Activated T-helper 1 cell treated with anti-CD3 and anti-CD28 coated beads, Interleukin-2, amount 50 U/mL, for 16 hours (primary cell): ENCODE measurements at regions not wholly inside any gene's neighbourhood (a gene's known extent, or its start where the extent isn't known, plus 50 kb on each side); places are given as distances from the start of the nearest gene placed in this dataset.

Source experiments
- DNase-seq, 2 donors: peaks; one replicate each; pipeline ENCODE4 v3.0.0-alpha.2; 2020; ENCODE audit warnings: low read depth in 1 of 2, low spot score in 1 of 2

GRCh38 chr2:226057914-226058313, 658.4 kb downstream of the NYAP2 start:
- no peak for DNase-seq

GRCh38 chr2:226057365-226057764, 657.9 kb downstream of the NYAP2 start:
- no peak for DNase-seq

- DNase-seq, result no peak
Measured at GRCh38 chr2:226052772-226053416, 653.4 kb downstream of the NYAP2 start.

- no peak for DNase-seq
Measured at GRCh38 chr2:226050822-226051221, 651.3 kb downstream of the NYAP2 start.

- DNase-seq, result no peak
Measured at GRCh38 chr2:226048611-226049010, 649.1 kb downstream of the NYAP2 start.

- no peak for DNase-seq
Measured at GRCh38 chr2:226045080-226045479, 645.6 kb downstream of the NYAP2 start.

- DNase-seq, result no peak
Measured at GRCh38 chr2:226040344-226040900, 640.9 kb downstream of the NYAP2 start.

- no peak for DNase-seq
Measured at GRCh38 chr2:226037526-226037925, 638.0 kb downstream of the NYAP2 start.

- DNase-seq, result no peak
Measured at GRCh38 chr2:226031647-226032501, 632.4 kb downstream of the NYAP2 start.

- no peak for DNase-seq
Measured at GRCh38 chr2:226030788-226031646, 631.5 kb downstream of the NYAP2 start.

- DNase-seq, result no peak
Measured at GRCh38 chr2:226030369-226030768, 630.9 kb downstream of the NYAP2 start.

GRCh38 chr2:226023946-226024345, 624.4 kb downstream of the NYAP2 start:
- DNase-seq, result no peak

- DNase-seq, result no peak
Measured at GRCh38 chr2:226023383-226023782, 623.9 kb downstream of the NYAP2 start.

GRCh38 chr2:226020956-226021355, 621.4 kb downstream of the NYAP2 start:
- no peak for DNase-seq

GRCh38 chr2:226020176-226020575, 620.7 kb downstream of the NYAP2 start:
- DNase-seq, result no peak

GRCh38 chr2:226018641-226019040, 619.1 kb downstream of the NYAP2 start:
- no peak for DNase-seq

- no peak for DNase-seq
Measured at GRCh38 chr2:226017537-226017936, 618.0 kb downstream of the NYAP2 start.

- DNase-seq, result no peak
Measured at GRCh38 chr2:226017107-226017506, 617.6 kb downstream of the NYAP2 start.

- no peak for DNase-seq
Measured at GRCh38 chr2:226011716-226012450, 612.4 kb downstream of the NYAP2 start.

- DNase-seq, result no peak
Measured at GRCh38 chr2:226002438-226002837, 602.9 kb downstream of the NYAP2 start.

- DNase-seq, result no peak
Measured at GRCh38 chr2:226001716-226002115, 602.2 kb downstream of the NYAP2 start.
